ENCODE measurements at regions not wholly inside any gene's neighbourhood (a gene's known extent, or its start where the extent isn't known, plus 50 kb on each side); places are given as distances from the start of the nearest gene placed in this dataset.

GRCh38 chr1:188557053-188557452 is 1728.3 kb downstream of the PLA2G4A start:
- no peak overlapping the region for H3K4me3 Mint-ChIP-seq
- H3K27ac Mint-ChIP-seq: no peak overlapping the region
- no peaks in the 10 kb centered on the region for H3K9me3 Mint-ChIP-seq
- no peaks in the 10 kb centered on the region for H3K36me3 Mint-ChIP-seq
- H3K4me1 Mint-ChIP-seq (ENCODE audit: unreplicated experiment): no peaks in the 10 kb centered on the region
- H3K27me3 Mint-ChIP-seq: no peaks in the 10 kb centered on the region
- no peak for DNase-seq (ENCODE audit: extremely low spot score, unreplicated experiment)
- no peak for TF ChIP-seq CTCF (conservative IDR thresholded peaks at IDR 0.05)

GRCh38 chr1:188582911-188583532 is 1754.3 kb downstream of the PLA2G4A start:
- DNase-seq (ENCODE audit: extremely low spot score, unreplicated experiment): no peak
- Mint-ChIP-seq H3K4me1 (ENCODE audit: unreplicated experiment) (no peaks in the 10 kb centered on the region), H3K27ac (no peak overlapping the region), H3K9me3 (no peaks in the 10 kb centered on the region), H3K4me3 (no peak overlapping the region), H3K36me3 (no peaks in the 10 kb centered on the region), H3K27me3 (no peaks in the 10 kb centered on the region)
- no peak for TF ChIP-seq CTCF (conservative IDR thresholded peaks at IDR 0.05)

GRCh38 chr1:188584119-188584518 is 1755.4 kb downstream of the PLA2G4A start:
- no peaks in the 10 kb centered on the region for H3K9me3 Mint-ChIP-seq
- no peak for TF ChIP-seq CTCF (conservative IDR thresholded peaks at IDR 0.05)
- DNase-seq (ENCODE audit: extremely low spot score, unreplicated experiment): no peak
- no peaks in the 10 kb centered on the region for H3K27me3 Mint-ChIP-seq
- no peak overlapping the region for H3K27ac Mint-ChIP-seq
- no peaks in the 10 kb centered on the region for H3K36me3 Mint-ChIP-seq
- no peak overlapping the region for H3K4me3 Mint-ChIP-seq
- H3K4me1 Mint-ChIP-seq (ENCODE audit: unreplicated experiment): no peaks in the 10 kb centered on the region

- Mint-ChIP-seq H3K36me3 (no peaks in the 10 kb centered on the region), H3K4me3 (no peak overlapping the region), H3K27me3 (no peaks in the 10 kb centered on the region), H3K4me1 (ENCODE audit: unreplicated experiment) (no peaks in the 10 kb centered on the region), H3K9me3 (no peaks in the 10 kb centered on the region), H3K27ac (no peak overlapping the region)
- no peak for DNase-seq (ENCODE audit: extremely low spot score, unreplicated experiment)
- TF ChIP-seq CTCF (conservative IDR thresholded peaks at IDR 0.05): no peak
Measured at GRCh38 chr1:188590641-188591040, 1761.9 kb downstream of the PLA2G4A start.

GRCh38 chr1:188594542-188595235 is 1765.9 kb downstream of the PLA2G4A start:
- no peaks in the 10 kb centered on the region for H3K4me1 Mint-ChIP-seq (ENCODE audit: unreplicated experiment)
- no peak for DNase-seq (ENCODE audit: extremely low spot score, unreplicated experiment)
- H3K27me3 Mint-ChIP-seq: no peaks in the 10 kb centered on the region
- TF ChIP-seq CTCF (conservative IDR thresholded peaks at IDR 0.05): peak; percentile 53
- no peaks in the 10 kb centered on the region for H3K36me3 Mint-ChIP-seq
- no peak overlapping the region for H3K4me3 Mint-ChIP-seq
- no peak overlapping the region for H3K27ac Mint-ChIP-seq
- H3K9me3 Mint-ChIP-seq: no peaks in the 10 kb centered on the region

Data from type B pancreatic cell (in vitro differentiated cells).